HCT116 (cell line): ENCODE measurements at regions not wholly inside any gene's neighbourhood (a gene's known extent, or its start where the extent isn't known, plus 50 kb on each side); places are given as distances from the start of the nearest gene placed in this dataset.

Source experiments
- CEBPB ChIP-seq: IDR thresholded peaks from 2 replicates; pipeline ENCODE4 v1.6.1; 2012; ENCODE audit warnings: low read depth
- CTCF ChIP-seq, 3 experiments: fragments of 200-600 bp in 1 of 3; sonication (generic) in 1 of 3; IDR thresholded peaks in 2 of 3; conservative IDR thresholded peaks in 1 of 3; 2 replicates each; pipeline ENCODE4 v1.5.1; 2012 to 2017; ENCODE audit warnings: low read depth in 2 of 3, low read length in 2 of 3, antibody characterized with exemption in 1 of 3, borderline replicate concordance in 1 of 3, control low read depth in 1 of 3, mild to moderate bottlenecking in 1 of 3, mixed read lengths in 1 of 3, mixed run types in 1 of 3, moderate library complexity in 1 of 3; ENCODE audit not compliant: insufficient read depth in 1 of 3
- EGR1 ChIP-seq: IDR thresholded peaks from 2 replicates; pipeline ENCODE4 v1.6.1; 2012; ENCODE audit warnings: low read depth
- EZH2phosphoT487 ChIP-seq: fragments of 200-600 bp; IDR thresholded peaks from 2 replicates; pipeline ENCODE4 v1.6.1; 2018; ENCODE audit warnings: antibody characterized with exemption, borderline replicate concordance
- FOSL1 ChIP-seq: IDR thresholded peaks from 2 replicates; pipeline ENCODE4 v1.6.1; 2012; ENCODE audit warnings: low read depth
- MAX ChIP-seq: IDR thresholded peaks from 2 replicates; pipeline ENCODE4 v1.6.1; 2012
- POLR2A ChIP-seq: IDR thresholded peaks from 2 replicates; pipeline ENCODE4 v1.7.0; 2011; ENCODE audit warnings: borderline replicate concordance; ENCODE audit not compliant: insufficient read depth, insufficient read length; ENCODE audit errors: extremely low read depth
- POLR2AphosphoS5 ChIP-seq: IDR thresholded peaks from 2 replicates; pipeline ENCODE4 v1.6.1; 2011; ENCODE audit warnings: mild to moderate bottlenecking, low read depth, low read length, moderate library complexity
- REST ChIP-seq: IDR thresholded peaks from 2 replicates; pipeline ENCODE4 v1.6.1; 2012; ENCODE audit warnings: low read depth
- YY1 ChIP-seq: IDR thresholded peaks from 2 replicates; pipeline ENCODE4 v1.6.1; 2011; ENCODE audit warnings: low read length, low read depth, moderate library complexity, mild to moderate bottlenecking; ENCODE audit not compliant: insufficient replicate concordance; ENCODE audit errors: extremely low read depth

GRCh38 chr2:75278314-75278713, 79.0 kb upstream of the TACR1 start:
- no peak for TF ChIP-seq CTCF (IDR thresholded peaks at IDR 0.05 in 2 of 3, conservative IDR thresholded peaks at IDR 0.05 in 1 of 3; ENCODE audit: borderline replicate concordance in 1 of 3, insufficient read depth in 1 of 3, low read depth in 2 of 3, low read length in 2 of 3)
- no peak for TF ChIP-seq EGR1
- no peak for TF ChIP-seq CEBPB
- TF ChIP-seq FOSL1: no peak
- TF ChIP-seq MAX: no peak
- TF ChIP-seq POLR2AphosphoS5: no peak
- TF ChIP-seq REST: no peak
- TF ChIP-seq EZH2phosphoT487: no peak
- TF ChIP-seq YY1: no peak
- no peak for TF ChIP-seq POLR2A
